HCT116 (cell line): ENCODE measurements at regions not wholly inside any gene's neighbourhood (a gene's known extent, or its start where the extent isn't known, plus 50 kb on each side); places are given as distances from the start of the nearest gene placed in this dataset.

Experiments used
- ATAC-seq: fragments of 200-7000 bp; cut with Tn5 transposase; 2 replicates; pipeline ENCODE4 v1.9.1; 2020; ENCODE audit warnings: mild to moderate bottlenecking, moderate library complexity
- BruUV-seq: library from RNA; stranded (reverse); fragments of 400-500 nt; replicated peaks from 2 replicates; lab custom pipeline; 2021; lab: Mats Ljungman, UMichigan
- CTCF ChIA-PET: fragments of 300-600 bp; sonication (Branson Sonifier 250); formaldehyde crosslinking; loops from one replicate; lab custom pipeline; 2021; ENCODE audit warnings: antibody characterized with exemption; lab: Charles Lee
- POLR2A ChIA-PET: fragments of 300-600, 350-600 bp; sonication (Branson Sonifier 250); formaldehyde crosslinking; loops from one replicate; lab custom pipeline; 2021; ENCODE audit warnings: antibody characterized with exemption; lab: Charles Lee
- RAD21 ChIA-PET, 2 experiments: fragments of 300-600 bp; sonication (Branson Sonifier 250); formaldehyde crosslinking; loops; one replicate each; lab custom pipeline; 2023; ENCODE audit warnings: low total read pairs in 2 of 2; ENCODE audit not compliant: uncharacterized antibody in 2 of 2, unreplicated experiment in 2 of 2, low non-redundant PET in 1 of 2; lab: Charles Lee
- DNase-seq: peaks from one replicate; pipeline ENCODE4 v3.0.0-alpha.2; 2010; ENCODE audit warnings: low read depth, low spot score
- H2AFZ ChIP-seq: fragments of 200-600 bp; shearing (Covaris generic), sonication (generic); 2 replicates; pipeline ENCODE4 v1.6.1; 2017; ENCODE audit warnings: low read depth, mixed run types, mixed read lengths, antibody characterized with exemption, low read length; ENCODE audit not compliant: poor library complexity, severe bottlenecking
- H3K27ac ChIP-seq: 2 replicates; pipeline ENCODE4 v1.5.1; 2012; ENCODE audit warnings: low read depth, low read length
- H3K27me3 ChIP-seq: fragments of 200-600 bp; sonication (generic); 2 replicates; pipeline ENCODE4 v1.6.1; 2016; ENCODE audit warnings: mixed run types, low read length, mixed read lengths; ENCODE audit not compliant: insufficient read depth
- H3K36me3 ChIP-seq, 2 experiments: fragments of 200-500 bp in 1 of 2; fragments of 200-600 bp in 1 of 2; sonication (Bioruptor generic) in 1 of 2; sonication (generic) in 1 of 2; 2 replicates each; pipeline versions ENCODE4 v1.5.1 to v1.6.1; 2014 to 2016; ENCODE audit warnings: low read length in 2 of 2, inconsistent platforms in 1 of 2, mixed read lengths in 1 of 2, mixed run types in 1 of 2; ENCODE audit not compliant: insufficient read depth in 2 of 2, control insufficient read depth in 1 of 2
- H3K4me1 ChIP-seq, 2 experiments: fragments of 200-600 bp in 1 of 2; sonication (generic) in 1 of 2; 2 replicates each; pipeline versions ENCODE4 v1.5.1 to v1.6.1; 2012 to 2017; ENCODE audit warnings: low read length in 2 of 2, inconsistent platforms in 1 of 2, mild to moderate bottlenecking in 1 of 2, mixed read lengths in 1 of 2, mixed run types in 1 of 2, moderate library complexity in 1 of 2; ENCODE audit not compliant: insufficient read depth in 2 of 2, control insufficient read depth in 1 of 2
- H3K4me2 ChIP-seq: fragments of 200-600 bp; sonication (generic); 2 replicates; pipeline ENCODE4 v1.6.1; 2017; ENCODE audit warnings: mixed run types, low read length, mixed read lengths
- H3K4me3 ChIP-seq, 2 experiments: fragments of 200-600 bp in 1 of 2; sonication (generic) in 1 of 2; replicated peaks in 1 of 2; 2 replicates each; pipeline ENCODE4 v1.5.1; 2011 to 2016; ENCODE audit warnings: low read length in 2 of 2, control low read depth in 1 of 2, low read depth in 1 of 2, mild to moderate bottlenecking in 1 of 2, mixed read lengths in 1 of 2, mixed run types in 1 of 2
- H3K79me2 ChIP-seq: fragments of 200-600 bp; sonication (generic); 2 replicates; pipeline ENCODE4 v1.6.1; 2017; ENCODE audit warnings: mild to moderate bottlenecking, mixed run types, low read length, moderate library complexity, mixed read lengths; ENCODE audit not compliant: insufficient read depth
- H3K9ac ChIP-seq: fragments of 200-600 bp; sonication (generic); 2 replicates; pipeline ENCODE4 v1.6.1; 2016; ENCODE audit warnings: low read length, mixed read lengths
- H3K9me2 ChIP-seq: fragments of 200-600 bp; sonication (generic), shearing (Covaris generic); 2 replicates; pipeline ENCODE4 v1.6.1; 2017; ENCODE audit warnings: mixed run types, mild to moderate bottlenecking, moderate library complexity; ENCODE audit not compliant: insufficient read depth
- H3K9me3 ChIP-seq, 2 experiments: fragments of 200-500 bp in 1 of 2; fragments of 200-600 bp in 1 of 2; sonication (Bioruptor generic) in 1 of 2; sonication (generic) in 1 of 2; 2 replicates each; pipeline ENCODE4 v1.6.1; 2014 to 2017; ENCODE audit warnings: low read length in 2 of 2, mixed read lengths in 2 of 2, inconsistent platforms in 1 of 2, low read depth in 1 of 2, mild to moderate bottlenecking in 1 of 2, mixed run types in 1 of 2, moderate library complexity in 1 of 2; ENCODE audit not compliant: control insufficient read depth in 1 of 2, insufficient read depth in 1 of 2
- H4K20me1 ChIP-seq: fragments of 200-600 bp; sonication (generic), shearing (Covaris generic); 2 replicates; pipeline ENCODE4 v1.6.1; 2017; ENCODE audit warnings: mixed run types, mild to moderate bottlenecking, moderate library complexity; ENCODE audit not compliant: insufficient read depth
- ATF3 ChIP-seq: IDR thresholded peaks from 2 replicates; pipeline ENCODE4 v1.6.1; 2012
- CBX3 ChIP-seq: IDR thresholded peaks from 2 replicates; pipeline ENCODE4 v1.6.1; 2012; ENCODE audit warnings: low read depth
- CEBPB ChIP-seq: IDR thresholded peaks from 2 replicates; pipeline ENCODE4 v1.6.1; 2012; ENCODE audit warnings: low read depth
- CTCF ChIP-seq, 3 experiments: fragments of 200-600 bp in 1 of 3; sonication (generic) in 1 of 3; IDR thresholded peaks in 2 of 3; conservative IDR thresholded peaks in 1 of 3; 2 replicates each; pipeline ENCODE4 v1.5.1; 2012 to 2017; ENCODE audit warnings: low read depth in 2 of 3, low read length in 2 of 3, antibody characterized with exemption in 1 of 3, borderline replicate concordance in 1 of 3, control low read depth in 1 of 3, mild to moderate bottlenecking in 1 of 3, mixed read lengths in 1 of 3, mixed run types in 1 of 3, moderate library complexity in 1 of 3; ENCODE audit not compliant: insufficient read depth in 1 of 3
- EGR1 ChIP-seq: IDR thresholded peaks from 2 replicates; pipeline ENCODE4 v1.6.1; 2012; ENCODE audit warnings: low read depth
- EZH2phosphoT487 ChIP-seq: fragments of 200-600 bp; IDR thresholded peaks from 2 replicates; pipeline ENCODE4 v1.6.1; 2018; ENCODE audit warnings: antibody characterized with exemption, borderline replicate concordance
- MAX ChIP-seq: IDR thresholded peaks from 2 replicates; pipeline ENCODE4 v1.6.1; 2012
- POLR2A ChIP-seq: IDR thresholded peaks from 2 replicates; pipeline ENCODE4 v1.7.0; 2011; ENCODE audit warnings: borderline replicate concordance; ENCODE audit not compliant: insufficient read depth, insufficient read length; ENCODE audit errors: extremely low read depth
- POLR2AphosphoS5 ChIP-seq: IDR thresholded peaks from 2 replicates; pipeline ENCODE4 v1.6.1; 2011; ENCODE audit warnings: mild to moderate bottlenecking, low read depth, low read length, moderate library complexity
- SIN3A ChIP-seq: IDR thresholded peaks from 2 replicates; pipeline ENCODE4 v1.6.1; 2012; ENCODE audit warnings: low read depth
- SRF ChIP-seq: IDR thresholded peaks from 2 replicates; pipeline ENCODE4 v1.6.1; 2012; ENCODE audit warnings: low read depth
- TCF7L2 ChIP-seq: IDR thresholded peaks from 2 replicates; pipeline ENCODE4 v1.7.0; 2011; ENCODE audit warnings: borderline replicate concordance, inconsistent platforms; ENCODE audit not compliant: insufficient read depth, insufficient read length; ENCODE audit errors: extremely low read depth
- ZBTB33 ChIP-seq: IDR thresholded peaks from 2 replicates; pipeline ENCODE4 v1.6.1; 2011; ENCODE audit warnings: mild to moderate bottlenecking, low read length, moderate library complexity; ENCODE audit not compliant: insufficient replicate concordance; ENCODE audit errors: extremely low read depth
- ZFX ChIP-seq: fragments of 450-650 bp; IDR thresholded peaks from 2 replicates; pipeline ENCODE4 v1.6.1; 2017
- ZNF274 ChIP-seq: fragments of 200-500 bp; sonication (Bioruptor generic); IDR thresholded peaks from 2 replicates; pipeline ENCODE4 v1.6.1; 2014; ENCODE audit warnings: mild to moderate bottlenecking, low read depth, low read length, inconsistent platforms
- intact Hi-C: fragments of 100-400 bp; cut with micrococcal nuclease; formaldehyde crosslinking; loops from 2 replicates; pipeline ENCODE4 v1.10.0; 2022

GRCh38 chr6:27059621-27060425 lies 187.7 kb upstream of the PRSS16 start:
- BruUV-seq, result no TSS peak
- no peaks in the 10 kb centered on the region for H3K27me3 ChIP-seq
- H3K4me1 ChIP-seq, result no peaks in the 10 kb centered on the region
- H3K9me3 ChIP-seq, result no peaks in the 10 kb centered on the region
- H2AFZ ChIP-seq, result no peak overlapping the region
- no peaks in the 10 kb centered on the region for H3K9me2 ChIP-seq
- DNase-seq (no peak), ATAC-seq (no peak)
- H3K4me3 ChIP-seq, result no peak overlapping the region
- no peak overlapping the region for H3K9ac ChIP-seq
- ChIA-PET POLR2A (no interaction called here), CTCF (no interaction called here), RAD21 (no interaction called here)
- no peak overlapping the region for H3K4me2 ChIP-seq
- no peaks in the 10 kb centered on the region for H3K79me2 ChIP-seq
- no peaks in the 10 kb centered on the region for H4K20me1 ChIP-seq
- H3K36me3 ChIP-seq, result no peaks in the 10 kb centered on the region
- no peak overlapping the region for H3K27ac ChIP-seq
- TF ChIP-seq ZFX (no peak), POLR2AphosphoS5 (no peak)
- intact Hi-C loops, result no loop called here

GRCh38 chr6:27061235-27061993 lies 186.1 kb upstream of the PRSS16 start:
- ChIA-PET POLR2A (no interaction called here), CTCF (no interaction called here), RAD21 (no interaction called here)
- Histone ChIP-seq H3K9me2 (no peaks in the 10 kb centered on the region), H3K27ac (no peak overlapping the region), H3K9ac (no peak overlapping the region), H3K79me2 (no peaks in the 10 kb centered on the region), H3K4me2 (no peak overlapping the region), H3K27me3 (no peaks in the 10 kb centered on the region), H2AFZ (no peak overlapping the region), H3K36me3 (no peaks in the 10 kb centered on the region), H3K4me3 (no peak overlapping the region), H3K4me1 (no peaks in the 10 kb centered on the region), H4K20me1 (no peaks in the 10 kb centered on the region), H3K9me3 (no peaks in the 10 kb centered on the region)
- BruUV-seq, result no TSS peak
- DNase-seq (no peak), ATAC-seq (no peak)
- intact Hi-C loops, result no loop called here
- TF ChIP-seq SRF (no peak), ATF3 (no peak), CEBPB (no peak), EZH2phosphoT487 (no peak), TCF7L2 (no peak), CBX3 (no peak), MAX (no peak), EGR1 (no peak), CTCF (IDR thresholded peaks at IDR 0.05 in 2 of 3, conservative IDR thresholded peaks at IDR 0.05 in 1 of 3; ENCODE audit: borderline replicate concordance in 1 of 3, insufficient read depth in 1 of 3, low read depth in 2 of 3, low read length in 2 of 3) (no peak), ZNF274 (no peak), SIN3A (no peak), POLR2A (no peak), ZBTB33 (no peak)
